HEK293 (cell line): ENCODE measurements at regions not wholly inside any gene's neighbourhood (a gene's known extent, or its start where the extent isn't known, plus 50 kb on each side); places are given as distances from the start of the nearest gene placed in this dataset.

Source experiments
- KLF10 ChIP-seq: fragments of 450-650 bp; IDR thresholded peaks from 2 replicates; pipeline ENCODE4 v1.5.1; 2018; ENCODE audit warnings: missing biosample characterization, mild to moderate bottlenecking, missing genetic modification characterization
- ZBTB21 ChIP-seq: fragments of 450-650 bp; formaldehyde crosslinking; IDR thresholded peaks from 2 replicates; pipeline ENCODE4 v1.5.1; 2017; ENCODE audit warnings: missing biosample characterization, missing genetic modification characterization
- ZFP41 ChIP-seq: fragments of 450-650 bp; formaldehyde crosslinking; IDR thresholded peaks from 2 replicates; pipeline ENCODE4 v1.5.1; 2016; ENCODE audit warnings: missing biosample characterization, missing genetic modification characterization, borderline replicate concordance
- ZNF114 ChIP-seq: fragments of 450-650 bp; formaldehyde crosslinking; IDR thresholded peaks from 2 replicates; pipeline ENCODE4 v1.5.0; 2017; ENCODE audit warnings: missing biosample characterization, missing genetic modification characterization
- ZNF24 ChIP-seq: fragments of 450-650 bp; formaldehyde crosslinking; IDR thresholded peaks from 2 replicates; pipeline ENCODE4 v1.5.1; 2016; ENCODE audit warnings: missing biosample characterization, missing genetic modification characterization
- ZNF311 ChIP-seq: fragments of 450-650 bp; formaldehyde crosslinking; IDR thresholded peaks from 2 replicates; pipeline ENCODE4 v1.5.1; 2017; ENCODE audit warnings: missing biosample characterization, missing genetic modification characterization, borderline replicate concordance
- ZNF670 ChIP-seq: fragments of 450-650 bp; formaldehyde crosslinking; IDR thresholded peaks from 2 replicates; pipeline ENCODE4 v1.5.1; 2016; ENCODE audit warnings: missing biosample characterization, missing genetic modification characterization, low read depth
- TF ChIP-seq, protein P1 (sequence below): fragments of 450-650 bp; IDR thresholded peaks from 2 replicates; pipeline ENCODE4 v1.5.1; 2018; ENCODE audit warnings: missing biosample characterization, missing genetic modification characterization
- TF ChIP-seq, protein P2 (sequence below): fragments of 450-650 bp; formaldehyde crosslinking; IDR thresholded peaks from 2 replicates; pipeline ENCODE4 v1.5.1; 2016; ENCODE audit warnings: missing biosample characterization, missing genetic modification characterization
- TF ChIP-seq, protein P3 (sequence below): fragments of 450-650 bp; formaldehyde crosslinking; IDR thresholded peaks from 2 replicates; pipeline ENCODE4 v1.5.1; 2016; ENCODE audit warnings: missing biosample characterization, missing genetic modification characterization, borderline replicate concordance
- TF ChIP-seq, protein P4 (sequence below): fragments of 450-650 bp; formaldehyde crosslinking; IDR thresholded peaks from 2 replicates; pipeline ENCODE4 v1.5.0; 2017; ENCODE audit warnings: missing biosample characterization, missing genetic modification characterization, borderline replicate concordance

- TF ChIP-seq, protein P1, sequence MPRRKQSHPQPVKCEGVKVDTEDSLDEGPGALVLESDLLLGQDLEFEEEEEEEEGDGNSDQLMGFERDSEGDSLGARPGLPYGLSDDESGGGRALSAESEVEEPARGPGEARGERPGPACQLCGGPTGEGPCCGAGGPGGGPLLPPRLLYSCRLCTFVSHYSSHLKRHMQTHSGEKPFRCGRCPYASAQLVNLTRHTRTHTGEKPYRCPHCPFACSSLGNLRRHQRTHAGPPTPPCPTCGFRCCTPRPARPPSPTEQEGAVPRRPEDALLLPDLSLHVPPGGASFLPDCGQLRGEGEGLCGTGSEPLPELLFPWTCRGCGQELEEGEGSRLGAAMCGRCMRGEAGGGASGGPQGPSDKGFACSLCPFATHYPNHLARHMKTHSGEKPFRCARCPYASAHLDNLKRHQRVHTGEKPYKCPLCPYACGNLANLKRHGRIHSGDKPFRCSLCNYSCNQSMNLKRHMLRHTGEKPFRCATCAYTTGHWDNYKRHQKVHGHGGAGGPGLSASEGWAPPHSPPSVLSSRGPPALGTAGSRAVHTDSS (tag by site-specific recombination): no peak
- TF ChIP-seq ZFP41 (tag by site-specific recombination) (no peak), ZNF311 (tag by site-specific recombination) (no peak), ZNF670 (tag by site-specific recombination) (no peak), ZBTB21 (tag by site-specific recombination) (no peak), KLF10 (tag by site-specific recombination) (no peak), ZNF114 (tag by site-specific recombination) (no peak), ZNF24 (tag by site-specific recombination) (no peak)
- TF ChIP-seq, protein P2, sequence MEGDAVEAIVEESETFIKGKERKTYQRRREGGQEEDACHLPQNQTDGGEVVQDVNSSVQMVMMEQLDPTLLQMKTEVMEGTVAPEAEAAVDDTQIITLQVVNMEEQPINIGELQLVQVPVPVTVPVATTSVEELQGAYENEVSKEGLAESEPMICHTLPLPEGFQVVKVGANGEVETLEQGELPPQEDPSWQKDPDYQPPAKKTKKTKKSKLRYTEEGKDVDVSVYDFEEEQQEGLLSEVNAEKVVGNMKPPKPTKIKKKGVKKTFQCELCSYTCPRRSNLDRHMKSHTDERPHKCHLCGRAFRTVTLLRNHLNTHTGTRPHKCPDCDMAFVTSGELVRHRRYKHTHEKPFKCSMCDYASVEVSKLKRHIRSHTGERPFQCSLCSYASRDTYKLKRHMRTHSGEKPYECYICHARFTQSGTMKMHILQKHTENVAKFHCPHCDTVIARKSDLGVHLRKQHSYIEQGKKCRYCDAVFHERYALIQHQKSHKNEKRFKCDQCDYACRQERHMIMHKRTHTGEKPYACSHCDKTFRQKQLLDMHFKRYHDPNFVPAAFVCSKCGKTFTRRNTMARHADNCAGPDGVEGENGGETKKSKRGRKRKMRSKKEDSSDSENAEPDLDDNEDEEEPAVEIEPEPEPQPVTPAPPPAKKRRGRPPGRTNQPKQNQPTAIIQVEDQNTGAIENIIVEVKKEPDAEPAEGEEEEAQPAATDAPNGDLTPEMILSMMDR (tag by site-specific recombination): no peak
- TF ChIP-seq, protein P3, sequence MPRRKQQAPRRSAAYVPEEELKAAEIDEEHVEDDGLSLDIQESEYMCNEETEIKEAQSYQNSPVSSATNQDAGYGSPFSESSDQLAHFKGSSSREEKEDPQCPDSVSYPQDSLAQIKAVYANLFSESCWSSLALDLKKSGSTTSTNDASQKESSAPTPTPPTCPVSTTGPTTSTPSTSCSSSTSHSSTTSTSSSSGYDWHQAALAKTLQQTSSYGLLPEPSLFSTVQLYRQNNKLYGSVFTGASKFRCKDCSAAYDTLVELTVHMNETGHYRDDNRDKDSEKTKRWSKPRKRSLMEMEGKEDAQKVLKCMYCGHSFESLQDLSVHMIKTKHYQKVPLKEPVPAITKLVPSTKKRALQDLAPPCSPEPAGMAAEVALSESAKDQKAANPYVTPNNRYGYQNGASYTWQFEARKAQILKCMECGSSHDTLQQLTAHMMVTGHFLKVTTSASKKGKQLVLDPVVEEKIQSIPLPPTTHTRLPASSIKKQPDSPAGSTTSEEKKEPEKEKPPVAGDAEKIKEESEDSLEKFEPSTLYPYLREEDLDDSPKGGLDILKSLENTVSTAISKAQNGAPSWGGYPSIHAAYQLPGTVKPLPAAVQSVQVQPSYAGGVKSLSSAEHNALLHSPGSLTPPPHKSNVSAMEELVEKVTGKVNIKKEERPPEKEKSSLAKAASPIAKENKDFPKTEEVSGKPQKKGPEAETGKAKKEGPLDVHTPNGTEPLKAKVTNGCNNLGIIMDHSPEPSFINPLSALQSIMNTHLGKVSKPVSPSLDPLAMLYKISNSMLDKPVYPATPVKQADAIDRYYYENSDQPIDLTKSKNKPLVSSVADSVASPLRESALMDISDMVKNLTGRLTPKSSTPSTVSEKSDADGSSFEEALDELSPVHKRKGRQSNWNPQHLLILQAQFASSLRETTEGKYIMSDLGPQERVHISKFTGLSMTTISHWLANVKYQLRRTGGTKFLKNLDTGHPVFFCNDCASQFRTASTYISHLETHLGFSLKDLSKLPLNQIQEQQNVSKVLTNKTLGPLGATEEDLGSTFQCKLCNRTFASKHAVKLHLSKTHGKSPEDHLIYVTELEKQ (tag by site-specific recombination): no peak
- TF ChIP-seq, protein P4, sequence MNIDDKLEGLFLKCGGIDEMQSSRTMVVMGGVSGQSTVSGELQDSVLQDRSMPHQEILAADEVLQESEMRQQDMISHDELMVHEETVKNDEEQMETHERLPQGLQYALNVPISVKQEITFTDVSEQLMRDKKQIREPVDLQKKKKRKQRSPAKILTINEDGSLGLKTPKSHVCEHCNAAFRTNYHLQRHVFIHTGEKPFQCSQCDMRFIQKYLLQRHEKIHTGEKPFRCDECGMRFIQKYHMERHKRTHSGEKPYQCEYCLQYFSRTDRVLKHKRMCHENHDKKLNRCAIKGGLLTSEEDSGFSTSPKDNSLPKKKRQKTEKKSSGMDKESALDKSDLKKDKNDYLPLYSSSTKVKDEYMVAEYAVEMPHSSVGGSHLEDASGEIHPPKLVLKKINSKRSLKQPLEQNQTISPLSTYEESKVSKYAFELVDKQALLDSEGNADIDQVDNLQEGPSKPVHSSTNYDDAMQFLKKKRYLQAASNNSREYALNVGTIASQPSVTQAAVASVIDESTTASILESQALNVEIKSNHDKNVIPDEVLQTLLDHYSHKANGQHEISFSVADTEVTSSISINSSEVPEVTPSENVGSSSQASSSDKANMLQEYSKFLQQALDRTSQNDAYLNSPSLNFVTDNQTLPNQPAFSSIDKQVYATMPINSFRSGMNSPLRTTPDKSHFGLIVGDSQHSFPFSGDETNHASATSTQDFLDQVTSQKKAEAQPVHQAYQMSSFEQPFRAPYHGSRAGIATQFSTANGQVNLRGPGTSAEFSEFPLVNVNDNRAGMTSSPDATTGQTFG (tag by site-specific recombination): no peak
These were observed 144.7 kb upstream of the PEX5L start for GRCh38 chr3:180181387-180181786.
